Karpas-422 (cell line): ENCODE measurements at regions not wholly inside any gene's neighbourhood (a gene's known extent, or its start where the extent isn't known, plus 50 kb on each side); places are given as distances from the start of the nearest gene placed in this dataset.
A peak's percentile ranks its signal among the peaks of the same experiment; 100 is the strongest.

Experiments
- DNase-seq: peaks from one replicate; pipeline ENCODE4 v3.0.0-alpha.2; 2015
- H2AFZ ChIP-seq: fragments of 200-600 bp; sonication (generic); 2 replicates; pipeline ENCODE4 v1.6.1; 2014; ENCODE audit warnings: antibody characterized with exemption, low read length, mixed read lengths
- H3K27ac ChIP-seq: fragments of 200-600 bp; sonication (generic); 2 replicates; pipeline ENCODE4 v1.5.1; 2014; ENCODE audit warnings: mild to moderate bottlenecking, low read length, moderate library complexity
- H3K27me3 ChIP-seq: fragments of 200-600 bp; sonication (generic); 2 replicates; pipeline ENCODE4 v1.6.1; 2014; ENCODE audit warnings: low read length, mixed read lengths
- H3K36me3 ChIP-seq: fragments of 200-600 bp; sonication (generic); 2 replicates; pipeline ENCODE4 v1.6.1; 2014; ENCODE audit warnings: low read length, mixed read lengths; ENCODE audit not compliant: insufficient read depth
- H3K4me1 ChIP-seq: fragments of 200-600 bp; sonication (generic); 2 replicates; pipeline ENCODE4 v1.6.1; 2014; ENCODE audit warnings: mild to moderate bottlenecking, low read length, mixed read lengths
- H3K4me2 ChIP-seq: fragments of 200-600 bp; sonication (generic); 2 replicates; pipeline ENCODE4 v1.6.1; 2014; ENCODE audit warnings: low read length, low read depth, mild to moderate bottlenecking; ENCODE audit not compliant: poor library complexity, severe bottlenecking
- H3K4me3 ChIP-seq: fragments of 200-600 bp; sonication (generic); 2 replicates; pipeline ENCODE4 v1.5.1; 2014; ENCODE audit warnings: mild to moderate bottlenecking, antibody characterized with exemption, low read length, mixed read lengths
- H3K79me2 ChIP-seq: fragments of 200-600 bp; sonication (generic); 2 replicates; pipeline ENCODE4 v1.6.1; 2014; ENCODE audit warnings: mild to moderate bottlenecking, low read length, mixed read lengths
- H3K9ac ChIP-seq: fragments of 200-600 bp; sonication (generic); 2 replicates; pipeline ENCODE4 v1.6.0; 2014; ENCODE audit warnings: low read length
- H3K9me2 ChIP-seq: fragments of 200-600 bp; sonication (generic), shearing (Covaris generic); replicated peaks from 2 replicates; pipeline ENCODE4 v1.6.0; 2014; ENCODE audit warnings: mild to moderate bottlenecking, low read length, moderate library complexity; ENCODE audit not compliant: insufficient read depth
- H3K9me3 ChIP-seq: fragments of 300-700, 200-600 bp; sonication (generic); 2 replicates; pipeline ENCODE4 v1.6.1; 2014; ENCODE audit warnings: low read length, mixed read lengths
- H4K20me1 ChIP-seq: fragments of 200-600 bp; sonication (generic); 2 replicates; pipeline ENCODE4 v1.6.1; 2014; ENCODE audit warnings: mild to moderate bottlenecking, antibody characterized with exemption, low read length, low read depth; ENCODE audit not compliant: insufficient read depth

GRCh38 chr11:42524534-42525227, 787.1 kb upstream of the API5 start:
- H3K9ac ChIP-seq, result no peak overlapping the region
- H3K9me3 ChIP-seq, result no peaks in the 10 kb centered on the region
- H3K4me2 ChIP-seq, result no peak overlapping the region
- H3K4me1 ChIP-seq, result no peaks in the 10 kb centered on the region
- no peaks in the 10 kb centered on the region for H3K27me3 ChIP-seq
- no peaks in the 10 kb centered on the region for H3K9me2 ChIP-seq
- no peak overlapping the region for H3K4me3 ChIP-seq
- DNase-seq, result peak; percentile 88
- no peaks in the 10 kb centered on the region for H4K20me1 ChIP-seq
- H3K27ac ChIP-seq, result no peak overlapping the region
- H3K36me3 ChIP-seq, result no peaks in the 10 kb centered on the region
- no peak overlapping the region for H2AFZ ChIP-seq
- no peaks in the 10 kb centered on the region for H3K79me2 ChIP-seq

- Histone ChIP-seq H3K36me3 (no peaks in the 10 kb centered on the region), H3K27ac (no peak overlapping the region), H3K4me1 (no peaks in the 10 kb centered on the region), H3K79me2 (no peaks in the 10 kb centered on the region), H3K4me3 (no peak overlapping the region), H3K4me2 (no peak overlapping the region), H3K27me3 (no peaks in the 10 kb centered on the region), H3K9me3 (no peaks in the 10 kb centered on the region), H4K20me1 (no peaks in the 10 kb centered on the region), H3K9me2 (no peaks in the 10 kb centered on the region), H2AFZ (no peak overlapping the region), H3K9ac (no peak overlapping the region)
- DNase-seq, result no peak
Measured at GRCh38 chr11:42526426-42526825, 785.4 kb upstream of the API5 start.

DNA sequence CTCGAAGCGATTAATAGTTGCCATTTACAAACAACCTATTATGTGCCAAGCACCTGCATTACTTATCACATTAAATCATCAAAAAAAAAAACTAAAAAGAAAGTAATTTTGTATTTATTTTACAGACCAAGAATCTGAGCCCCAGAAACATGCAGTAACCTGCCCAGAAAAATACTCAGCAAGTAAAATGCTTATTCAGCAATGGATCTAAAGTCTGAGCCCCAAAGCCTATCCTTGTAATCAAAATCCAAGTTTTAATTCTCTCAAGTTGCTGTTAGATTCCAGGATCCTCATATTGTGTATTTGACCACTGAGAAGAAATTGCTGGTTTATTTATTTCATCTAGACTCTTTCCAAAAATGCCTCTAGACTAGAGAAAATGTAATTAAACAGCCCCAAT, 783.3 kb upstream of the API5 start:
- H3K4me2 ChIP-seq, result no peak overlapping the region
- no peak for DNase-seq
- no peak overlapping the region for H3K9ac ChIP-seq
- H3K9me2 ChIP-seq, result no peaks in the 10 kb centered on the region
- no peaks in the 10 kb centered on the region for H3K9me3 ChIP-seq
- H3K27me3 ChIP-seq, result no peaks in the 10 kb centered on the region
- H3K79me2 ChIP-seq, result no peaks in the 10 kb centered on the region
- no peaks in the 10 kb centered on the region for H3K4me1 ChIP-seq
- H4K20me1 ChIP-seq, result no peaks in the 10 kb centered on the region
- H3K27ac ChIP-seq, result no peak overlapping the region
- H3K4me3 ChIP-seq, result no peak overlapping the region
- no peak overlapping the region for H2AFZ ChIP-seq
- H3K36me3 ChIP-seq, result no peaks in the 10 kb centered on the region

DNA sequence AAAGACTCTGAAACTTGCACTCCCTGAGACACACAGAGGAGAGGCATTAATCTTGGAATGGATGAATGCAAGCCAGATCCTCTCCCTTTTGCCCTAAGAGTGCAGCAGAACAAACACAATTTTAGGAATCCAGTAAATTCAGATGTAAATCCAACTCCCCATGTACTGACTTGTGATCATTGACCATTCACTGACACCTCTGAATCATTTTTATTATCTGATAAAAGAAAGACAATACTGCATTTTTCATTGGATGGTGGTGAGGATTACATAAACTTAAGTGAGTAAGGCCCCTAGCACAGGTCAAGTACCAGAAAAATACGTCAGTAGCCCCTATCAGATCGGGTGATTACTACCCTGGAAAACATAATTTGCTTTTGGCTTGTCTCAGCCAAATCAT, 782.9 kb upstream of the API5 start:
- no peaks in the 10 kb centered on the region for H3K36me3 ChIP-seq
- H3K4me2 ChIP-seq, result no peak overlapping the region

GRCh38 chr11:42536611-42537360, 775.0 kb upstream of the API5 start:
- Histone ChIP-seq H4K20me1 (no peaks in the 10 kb centered on the region), H3K36me3 (no peaks in the 10 kb centered on the region), H3K4me1 (no peaks in the 10 kb centered on the region), H3K4me2 (no peak overlapping the region), H3K79me2 (no peaks in the 10 kb centered on the region), H3K9me3 (peaks cover 5% of the 10 kb centered on the region; the same call in 1 of the 2 replicates), H3K27me3 (no peaks in the 10 kb centered on the region), H3K27ac (no peak overlapping the region), H2AFZ (no peak overlapping the region), H3K4me3 (no peak overlapping the region), H3K9ac (no peak overlapping the region), H3K9me2 (no peaks in the 10 kb centered on the region)
- no peak for DNase-seq

More for the DNA sequence above, 782.9 kb upstream of the API5 start:
- Histone ChIP-seq H3K9me2 (no peaks in the 10 kb centered on the region), H3K9me3 (no peaks in the 10 kb centered on the region), H3K79me2 (no peaks in the 10 kb centered on the region), H4K20me1 (no peaks in the 10 kb centered on the region), H3K27ac (no peak overlapping the region), H3K4me1 (no peaks in the 10 kb centered on the region), H2AFZ (no peak overlapping the region), H3K9ac (no peak overlapping the region), H3K4me3 (no peak overlapping the region), H3K27me3 (no peaks in the 10 kb centered on the region)
- no peak for DNase-seq

DNA sequence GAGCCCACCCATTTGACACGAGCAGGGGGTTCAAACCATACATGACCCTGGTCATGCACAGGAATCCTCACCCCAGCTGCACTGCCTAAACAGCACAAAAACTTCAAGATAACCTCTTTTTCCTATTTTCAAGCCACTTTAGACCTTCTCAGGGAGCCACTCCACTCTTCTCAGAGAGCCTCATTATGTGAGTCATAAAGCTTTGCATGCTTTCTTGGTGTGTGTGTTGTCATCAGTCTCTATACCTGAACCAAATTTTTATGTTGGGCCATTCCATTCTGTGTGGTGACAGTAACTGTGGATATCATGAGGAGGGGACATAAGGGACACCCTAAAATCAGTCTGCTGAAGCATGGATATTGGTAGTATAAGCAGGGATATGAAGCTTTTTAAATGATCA, 769.5 kb upstream of the API5 start:
- Histone ChIP-seq H3K9me3 (peaks cover 5% of the 10 kb centered on the region; the same call in 1 of the 2 replicates), H3K9ac (no peak overlapping the region), H3K9me2 (no peaks in the 10 kb centered on the region), H3K27ac (no peak overlapping the region), H3K27me3 (no peaks in the 10 kb centered on the region), H3K4me3 (no peak overlapping the region), H2AFZ (no peak overlapping the region), H3K79me2 (no peaks in the 10 kb centered on the region), H4K20me1 (no peaks in the 10 kb centered on the region), H3K36me3 (no peaks in the 10 kb centered on the region), H3K4me1 (no peaks in the 10 kb centered on the region), H3K4me2 (no peak overlapping the region)
- DNase-seq, result no peak

DNA sequence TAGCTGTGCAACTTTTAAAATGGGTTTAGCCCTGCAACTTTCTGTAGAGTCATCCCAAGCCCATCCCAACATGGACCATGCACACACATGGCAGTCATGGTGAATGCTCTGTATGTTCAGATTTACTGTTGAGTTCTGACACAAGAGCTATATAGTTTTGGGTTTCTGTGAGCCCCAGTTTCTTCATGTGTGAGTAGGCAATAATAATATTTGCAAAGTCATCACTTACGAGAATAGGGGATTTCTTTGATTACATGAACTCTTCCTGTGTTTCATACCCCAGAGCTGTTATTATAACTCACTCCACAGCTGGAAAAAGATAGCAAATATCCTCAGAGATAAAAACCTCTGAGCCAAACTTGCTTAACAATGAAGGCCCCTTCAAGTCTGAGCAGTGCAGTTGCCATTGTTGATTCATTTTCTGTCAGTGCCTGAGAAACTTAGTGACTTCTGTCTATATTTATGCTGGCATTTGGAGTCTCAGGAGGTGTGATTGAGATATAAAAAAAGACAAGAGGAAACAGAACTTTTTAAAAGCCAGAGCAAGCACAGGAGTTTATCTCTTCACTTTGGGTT, 767.9 kb upstream of the API5 start:
- no peak for DNase-seq
- no peak overlapping the region for H3K4me2 ChIP-seq
- no peaks in the 10 kb centered on the region for H3K27me3 ChIP-seq
- no peak overlapping the region for H3K4me3 ChIP-seq
- no peak overlapping the region for H2AFZ ChIP-seq
- H3K27ac ChIP-seq, result no peak overlapping the region
- no peaks in the 10 kb centered on the region for H3K4me1 ChIP-seq
- H3K36me3 ChIP-seq, result no peaks in the 10 kb centered on the region
- H3K9me2 ChIP-seq, result no peaks in the 10 kb centered on the region
- peaks cover 5% of the 10 kb centered on the region; the same call in 1 of the 2 replicates for H3K9me3 ChIP-seq
- no peaks in the 10 kb centered on the region for H3K79me2 ChIP-seq
- no peaks in the 10 kb centered on the region for H4K20me1 ChIP-seq
- no peak overlapping the region for H3K9ac ChIP-seq

- Histone ChIP-seq H3K4me3 (no peak overlapping the region), H3K9ac (no peak overlapping the region), H3K4me2 (no peak overlapping the region), H3K4me1 (no peaks in the 10 kb centered on the region), H3K27me3 (no peaks in the 10 kb centered on the region), H3K9me3 (peaks cover 5% of the 10 kb centered on the region; the same call in 1 of the 2 replicates), H3K27ac (no peak overlapping the region), H3K36me3 (no peaks in the 10 kb centered on the region), H3K79me2 (no peaks in the 10 kb centered on the region), H4K20me1 (no peaks in the 10 kb centered on the region), H3K9me2 (no peaks in the 10 kb centered on the region), H2AFZ (no peak overlapping the region)
- DNase-seq, result no peak
Measured at GRCh38 chr11:42544726-42545125, 767.1 kb upstream of the API5 start.
